ENCODE measurements at regions not wholly inside any gene's neighbourhood (a gene's known extent, or its start where the extent isn't known, plus 50 kb on each side); places are given as distances from the start of the nearest gene placed in this dataset.
"Not testable (repeated sequence)": the region's sequence is repeated elsewhere in the genome, so short reads cannot be mapped to it uniquely, and the experiment has no call there.

- Mint-ChIP-seq H3K9me3 (peaks cover 13% of the 10 kb centered on the region), H3K4me1 (ENCODE audit: low read depth) (no peaks in the 10 kb centered on the region), H3K4me3 (no peak overlapping the region), H3K27me3 (no peaks in the 10 kb centered on the region), H3K36me3 (ENCODE audit: low read depth) (no peaks in the 10 kb centered on the region), H3K27ac (no peak overlapping the region)
- ChIA-PET POLR2A (no interaction called here), CTCF (no interaction called here)
- H3K9me3 ChIP-seq (ENCODE audit: control insufficient read depth in 1 of 2, insufficient read depth in 1 of 2, low read length in 2 of 2) = peaks cover 0 to 6% of the 10 kb centered on the region in 2 experiments
- H3K27me3 ChIP-seq (ENCODE audit: control insufficient read depth in 1 of 2, insufficient read depth in 2 of 2, low read length in 2 of 2) = no peaks in the 10 kb centered on the region
- H3K4me3 ChIP-seq (ENCODE audit: low read length) = no peak overlapping the region
- no peak for TF ChIP-seq CTCF (IDR thresholded peaks at IDR 0.05)
- no peaks in the 10 kb centered on the region for H3K36me3 ChIP-seq (ENCODE audit: insufficient read depth, low read length)
- H3K4me1 ChIP-seq (ENCODE audit: insufficient read depth, low read length) = no peaks in the 10 kb centered on the region
- intact Hi-C loops (cut with DNase I, micrococcal nuclease) = no loop called here
- ATAC-seq (ENCODE audit: poor library complexity) (no peak), DNase-seq (no peak)
- no peak overlapping the region for H3K27ac ChIP-seq (ENCODE audit: low read depth in 1 of 2, low read length in 2 of 2)
Measured at GRCh38 chr3:165667676-165668075, 169.5 kb downstream of the BCHE start.

GRCh38 chr3:165658027-165658426 lies 179.2 kb downstream of the BCHE start:
- Mint-ChIP-seq H3K36me3 (ENCODE audit: low read depth) (no peaks in the 10 kb centered on the region), H3K27ac (no peak overlapping the region), H3K27me3 (no peaks in the 10 kb centered on the region), H3K9me3 (peaks cover 8% of the 10 kb centered on the region), H3K4me1 (ENCODE audit: low read depth) (no peaks in the 10 kb centered on the region), H3K4me3 (no peak overlapping the region)
- no peak for DNase-seq
- Histone ChIP-seq H3K4me3 (ENCODE audit: low read length) (no peak overlapping the region), H3K36me3 (ENCODE audit: insufficient read depth, low read length) (no peaks in the 10 kb centered on the region), H3K27me3 (ENCODE audit: control insufficient read depth in 1 of 2, insufficient read depth in 2 of 2, low read length in 2 of 2) (no peaks in the 10 kb centered on the region), H3K27ac (ENCODE audit: low read depth in 1 of 2, low read length in 2 of 2) (no peak overlapping the region), H3K4me1 (ENCODE audit: insufficient read depth, low read length) (no peaks in the 10 kb centered on the region), H3K9me3 (ENCODE audit: control insufficient read depth in 1 of 2, insufficient read depth in 1 of 2, low read length in 2 of 2) (peaks cover 0 to 9% of the 10 kb centered on the region in 2 experiments)
- ChIA-PET CTCF (no interaction called here), POLR2A (no interaction called here)
- no peak for TF ChIP-seq CTCF (IDR thresholded peaks at IDR 0.05)
- ATAC-seq (ENCODE audit: poor library complexity) = no peak
- intact Hi-C loops (cut with DNase I, micrococcal nuclease) = no loop called here

DNA sequence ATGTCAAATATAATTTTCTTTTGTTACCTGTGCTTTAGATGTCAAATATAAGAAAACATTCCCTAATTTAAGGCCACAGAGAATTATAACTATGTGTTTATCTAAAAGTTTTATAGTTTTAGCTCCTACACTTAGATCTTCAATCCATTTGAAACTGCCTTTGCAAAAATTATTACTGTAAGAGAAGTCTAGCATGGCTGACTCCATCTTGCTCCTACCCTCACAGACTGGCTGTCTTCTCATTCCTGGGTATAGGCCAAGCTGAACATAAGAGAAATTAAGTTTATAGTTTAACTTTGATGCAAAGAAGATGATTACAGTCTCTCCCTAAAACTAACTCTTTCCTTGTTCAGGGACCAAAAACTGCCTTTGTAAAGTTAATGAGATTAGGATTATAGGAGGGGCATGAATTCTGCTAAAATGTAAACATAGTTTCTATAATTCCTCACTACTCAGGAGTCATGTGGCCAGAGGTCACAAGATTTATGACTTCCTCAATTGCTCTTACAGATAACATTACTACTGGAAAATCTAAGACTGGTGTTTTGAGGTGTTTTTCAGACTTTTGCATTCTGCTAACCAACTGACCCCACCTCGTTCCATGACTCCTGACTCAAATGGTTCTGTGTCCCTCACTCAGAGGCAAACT lies 184.0 kb downstream of the BCHE start:
- Histone ChIP-seq H3K36me3 (ENCODE audit: insufficient read depth, low read length) (no peaks in the 10 kb centered on the region), H3K4me1 (ENCODE audit: insufficient read depth, low read length) (no peaks in the 10 kb centered on the region), H3K27me3 (ENCODE audit: control insufficient read depth in 1 of 2, insufficient read depth in 2 of 2, low read length in 2 of 2) (no peaks in the 10 kb centered on the region), H3K9me3 (ENCODE audit: control insufficient read depth in 1 of 2, insufficient read depth in 1 of 2, low read length in 2 of 2) (peaks cover 4 to 19% of the 10 kb centered on the region in 2 experiments), H3K27ac (ENCODE audit: low read depth in 1 of 2, low read length in 2 of 2) (no peak overlapping the region), H3K4me3 (ENCODE audit: low read length) (no peak overlapping the region)
- ChIA-PET CTCF (no interaction called here), POLR2A (no interaction called here)
- no peak for TF ChIP-seq CTCF (IDR thresholded peaks at IDR 0.05)
- Mint-ChIP-seq H3K36me3 (ENCODE audit: low read depth) (no peaks in the 10 kb centered on the region), H3K4me1 (ENCODE audit: low read depth) (no peaks in the 10 kb centered on the region), H3K27me3 (no peaks in the 10 kb centered on the region), H3K27ac (no peak overlapping the region), H3K9me3 (peaks cover 8% of the 10 kb centered on the region), H3K4me3 (no peak overlapping the region)
- ATAC-seq (ENCODE audit: poor library complexity) = no peak
- DNase-seq = no peak
- intact Hi-C loops (cut with DNase I, micrococcal nuclease) = no loop called here

- H3K27ac Mint-ChIP-seq; H3K4me1 ChIP-seq (ENCODE audit: insufficient read depth, low read length); H3K4me3 Mint-ChIP-seq; H3K27me3 Mint-ChIP-seq; ATAC-seq (ENCODE audit: poor library complexity); H3K9me3 Mint-ChIP-seq; POLR2A ChIA-PET; H3K4me3 ChIP-seq (ENCODE audit: low read length); H3K36me3 ChIP-seq (ENCODE audit: insufficient read depth, low read length); DNase-seq; H3K36me3 Mint-ChIP-seq (ENCODE audit: low read depth); H3K27ac ChIP-seq (ENCODE audit: low read depth in 1 of 2, low read length in 2 of 2); H3K27me3 ChIP-seq (ENCODE audit: control insufficient read depth in 1 of 2, insufficient read depth in 2 of 2, low read length in 2 of 2); intact Hi-C loops (cut with DNase I, micrococcal nuclease); H3K4me1 Mint-ChIP-seq (ENCODE audit: low read depth); CTCF ChIA-PET: not testable (repeated sequence)
- H3K9me3 ChIP-seq (ENCODE audit: control insufficient read depth in 1 of 2, insufficient read depth in 1 of 2, low read length in 2 of 2) = peaks cover 4 to 13% of the 10 kb centered on the region in 2 experiments
Measured at GRCh38 chr3:165649282-165649681, 187.9 kb downstream of the BCHE start.

Measured in CD4-positive, alpha-beta T cell (primary cell).